HepG2 (cell line): ENCODE measurements at regions not wholly inside any gene's neighbourhood (a gene's known extent, or its start where the extent isn't known, plus 50 kb on each side); places are given as distances from the start of the nearest gene placed in this dataset.

Experiments
- ATRX ChIP-seq: sonication (generic); formaldehyde crosslinking; IDR thresholded peaks from 2 replicates; pipeline ENCODE4 v1.4.0; 2020; ENCODE audit warnings: missing genetic modification reagents, borderline replicate concordance
- CHCHD3 ChIP-seq: sonication (generic); formaldehyde crosslinking; IDR thresholded peaks from 2 replicates; pipeline ENCODE4 v1.8.0; 2022; ENCODE audit warnings: mild to moderate bottlenecking, missing genetic modification reagents, moderate library complexity
- ELF1 ChIP-seq: sonication (generic); formaldehyde crosslinking; IDR thresholded peaks from 2 replicates; pipeline ENCODE4 v1.4.0; 2020; ENCODE audit warnings: missing genetic modification reagents
- HOXA3 ChIP-seq: sonication (generic); formaldehyde crosslinking; IDR thresholded peaks from 2 replicates; pipeline ENCODE4 v1.5.0; 2020; ENCODE audit warnings: missing genetic modification reagents
- KAT7 ChIP-seq: IDR thresholded peaks from 2 replicates; pipeline ENCODE4 v1.6.1; 2018; ENCODE audit warnings: borderline replicate concordance, missing compliant biosample characterization
- MAX ChIP-seq: IDR thresholded peaks from 2 replicates; pipeline ENCODE4 v1.6.1; 2012; ENCODE audit warnings: inconsistent platforms
- PHF20 ChIP-seq: sonication (generic); formaldehyde crosslinking; IDR thresholded peaks from 2 replicates; pipeline ENCODE4 v1.5.0; 2020; ENCODE audit warnings: mild to moderate bottlenecking, missing genetic modification reagents
- PRPF4 ChIP-seq: fragments of 200-400 bp; formaldehyde crosslinking; IDR thresholded peaks from 2 replicates; pipeline ENCODE4 v1.6.1; 2016; ENCODE audit warnings: low read length, low read depth; ENCODE audit not compliant: poor library complexity, severe bottlenecking
- RFXANK ChIP-seq: IDR thresholded peaks from 2 replicates; pipeline ENCODE4 v1.6.1; 2016
- SAFB2 ChIP-seq: sonication (generic); formaldehyde crosslinking; IDR thresholded peaks from 2 replicates; pipeline ENCODE4 v1.5.1; 2020; ENCODE audit warnings: missing genetic modification reagents, low read depth, mild to moderate bottlenecking, borderline replicate concordance
- XRCC5 ChIP-seq: fragments of 200-400 bp; formaldehyde crosslinking; optimal IDR thresholded peaks from 2 replicates; pipeline ENCODE3; 2017; ENCODE audit warnings: mild to moderate bottlenecking, low read length
- ZFP62 ChIP-seq: sonication (generic); formaldehyde crosslinking; IDR thresholded peaks from 2 replicates; pipeline ENCODE4 v1.4.0; 2020; ENCODE audit warnings: missing genetic modification reagents
- ZFP90 ChIP-seq: sonication (generic); formaldehyde crosslinking; IDR thresholded peaks from 2 replicates; pipeline ENCODE4 v1.8.0; 2022; ENCODE audit warnings: missing genetic modification reagents, mild to moderate bottlenecking, inconsistent platforms, borderline replicate concordance
- ZNF18 ChIP-seq: sonication (generic); formaldehyde crosslinking; IDR thresholded peaks from 2 replicates; pipeline ENCODE4 v1.8.0; 2022; ENCODE audit warnings: mild to moderate bottlenecking, missing genetic modification reagents; ENCODE audit not compliant: insufficient replicate concordance
- ZNF430 ChIP-seq: sonication (generic); formaldehyde crosslinking; IDR thresholded peaks from 2 replicates; pipeline ENCODE4 v1.9.0; 2021; ENCODE audit warnings: mild to moderate bottlenecking, missing genetic modification reagents
- ZNF510 ChIP-seq: sonication (generic); formaldehyde crosslinking; IDR thresholded peaks from 2 replicates; pipeline ENCODE4 v1.4.0; 2020; ENCODE audit warnings: low read depth, mild to moderate bottlenecking, missing genetic modification reagents
- ZNF556 ChIP-seq: sonication (generic); formaldehyde crosslinking; IDR thresholded peaks from 2 replicates; pipeline ENCODE4 v1.4.0; 2020; ENCODE audit warnings: mild to moderate bottlenecking, missing genetic modification reagents, borderline replicate concordance
- ZNF562 ChIP-seq: sonication (generic); formaldehyde crosslinking; IDR thresholded peaks from 2 replicates; pipeline ENCODE4 v1.8.0; 2022; ENCODE audit warnings: missing genetic modification reagents, borderline replicate concordance
- ZNF616 ChIP-seq: sonication (generic); formaldehyde crosslinking; IDR thresholded peaks from 2 replicates; pipeline ENCODE4 v1.5.0; 2020; ENCODE audit warnings: low read depth, mild to moderate bottlenecking, missing genetic modification reagents
- ZSCAN21 ChIP-seq: sonication (generic); formaldehyde crosslinking; IDR thresholded peaks from 2 replicates; pipeline ENCODE4 v1.8.0; 2022; ENCODE audit warnings: mild to moderate bottlenecking, missing genetic modification reagents, moderate library complexity, borderline replicate concordance
- TF ChIP-seq, protein P1 (sequence below): sonication (generic); formaldehyde crosslinking; IDR thresholded peaks from 2 replicates; pipeline ENCODE4 v1.8.0; 2022; ENCODE audit warnings: mild to moderate bottlenecking, missing genetic modification reagents, moderate library complexity
- TF ChIP-seq, protein P2 (sequence below): sonication (generic); formaldehyde crosslinking; conservative IDR thresholded peaks from 2 replicates; pipeline ENCODE4 v1.4.0; 2020; ENCODE audit warnings: missing genetic modification reagents
- TF ChIP-seq, protein P3 (sequence below): sonication (generic); formaldehyde crosslinking; IDR thresholded peaks from 2 replicates; pipeline ENCODE4 v1.4.0; 2020; ENCODE audit warnings: missing genetic modification reagents
- TF ChIP-seq, protein P4 (sequence below): sonication (generic); formaldehyde crosslinking; IDR thresholded peaks from 2 replicates; pipeline ENCODE4 v1.8.1; 2023; ENCODE audit warnings: mild to moderate bottlenecking, missing genetic modification reagents
- TF ChIP-seq, protein P5 (sequence below): IDR thresholded peaks from 2 replicates; pipeline ENCODE4 v1.6.1; 2016; ENCODE audit warnings: missing compliant biosample characterization, missing genetic modification reagents, borderline replicate concordance

- no peak for TF ChIP-seq SAFB2 (CRISPR knock-in tag)
- no peak for TF ChIP-seq RFXANK
- TF ChIP-seq, protein P1, sequence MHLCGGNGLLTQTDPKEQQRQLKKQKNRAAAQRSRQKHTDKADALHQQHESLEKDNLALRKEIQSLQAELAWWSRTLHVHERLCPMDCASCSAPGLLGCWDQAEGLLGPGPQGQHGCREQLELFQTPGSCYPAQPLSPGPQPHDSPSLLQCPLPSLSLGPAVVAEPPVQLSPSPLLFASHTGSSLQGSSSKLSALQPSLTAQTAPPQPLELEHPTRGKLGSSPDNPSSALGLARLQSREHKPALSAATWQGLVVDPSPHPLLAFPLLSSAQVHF (CRISPR knock-in tag): no peak
- no peak for TF ChIP-seq ZNF562 (CRISPR knock-in tag)
- TF ChIP-seq, protein P2, sequence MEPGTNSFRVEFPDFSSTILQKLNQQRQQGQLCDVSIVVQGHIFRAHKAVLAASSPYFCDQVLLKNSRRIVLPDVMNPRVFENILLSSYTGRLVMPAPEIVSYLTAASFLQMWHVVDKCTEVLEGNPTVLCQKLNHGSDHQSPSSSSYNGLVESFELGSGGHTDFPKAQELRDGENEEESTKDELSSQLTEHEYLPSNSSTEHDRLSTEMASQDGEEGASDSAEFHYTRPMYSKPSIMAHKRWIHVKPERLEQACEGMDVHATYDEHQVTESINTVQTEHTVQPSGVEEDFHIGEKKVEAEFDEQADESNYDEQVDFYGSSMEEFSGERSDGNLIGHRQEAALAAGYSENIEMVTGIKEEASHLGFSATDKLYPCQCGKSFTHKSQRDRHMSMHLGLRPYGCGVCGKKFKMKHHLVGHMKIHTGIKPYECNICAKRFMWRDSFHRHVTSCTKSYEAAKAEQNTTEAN: no peak
- TF ChIP-seq CHCHD3 (CRISPR knock-in tag): no peak
- TF ChIP-seq HOXA3 (CRISPR knock-in tag): no peak
- TF ChIP-seq ZNF556 (CRISPR knock-in tag): no peak
- no peak for TF ChIP-seq ELF1
- TF ChIP-seq ZNF18 (CRISPR knock-in tag): no peak
- no peak for TF ChIP-seq ZNF616 (CRISPR knock-in tag)
- no peak for TF ChIP-seq PHF20 (CRISPR knock-in tag)
- no peak for TF ChIP-seq ZFP90 (CRISPR knock-in tag)
- TF ChIP-seq, protein P3, sequence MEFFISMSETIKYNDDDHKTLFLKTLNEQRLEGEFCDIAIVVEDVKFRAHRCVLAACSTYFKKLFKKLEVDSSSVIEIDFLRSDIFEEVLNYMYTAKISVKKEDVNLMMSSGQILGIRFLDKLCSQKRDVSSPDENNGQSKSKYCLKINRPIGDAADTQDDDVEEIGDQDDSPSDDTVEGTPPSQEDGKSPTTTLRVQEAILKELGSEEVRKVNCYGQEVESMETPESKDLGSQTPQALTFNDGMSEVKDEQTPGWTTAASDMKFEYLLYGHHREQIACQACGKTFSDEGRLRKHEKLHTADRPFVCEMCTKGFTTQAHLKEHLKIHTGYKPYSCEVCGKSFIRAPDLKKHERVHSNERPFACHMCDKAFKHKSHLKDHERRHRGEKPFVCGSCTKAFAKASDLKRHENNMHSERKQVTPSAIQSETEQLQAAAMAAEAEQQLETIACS: no peak
- TF ChIP-seq, protein P4, sequence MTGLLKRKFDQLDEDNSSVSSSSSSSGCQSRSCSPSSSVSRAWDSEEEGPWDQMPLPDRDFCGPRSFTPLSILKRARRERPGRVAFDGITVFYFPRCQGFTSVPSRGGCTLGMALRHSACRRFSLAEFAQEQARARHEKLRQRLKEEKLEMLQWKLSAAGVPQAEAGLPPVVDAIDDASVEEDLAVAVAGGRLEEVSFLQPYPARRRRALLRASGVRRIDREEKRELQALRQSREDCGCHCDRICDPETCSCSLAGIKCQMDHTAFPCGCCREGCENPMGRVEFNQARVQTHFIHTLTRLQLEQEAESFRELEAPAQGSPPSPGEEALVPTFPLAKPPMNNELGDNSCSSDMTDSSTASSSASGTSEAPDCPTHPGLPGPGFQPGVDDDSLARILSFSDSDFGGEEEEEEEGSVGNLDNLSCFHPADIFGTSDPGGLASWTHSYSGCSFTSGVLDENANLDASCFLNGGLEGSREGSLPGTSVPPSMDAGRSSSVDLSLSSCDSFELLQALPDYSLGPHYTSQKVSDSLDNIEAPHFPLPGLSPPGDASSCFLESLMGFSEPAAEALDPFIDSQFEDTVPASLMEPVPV (CRISPR knock-in tag): no peak
- TF ChIP-seq ZNF510 (CRISPR knock-in tag): no peak
- TF ChIP-seq XRCC5: no peak
- TF ChIP-seq, protein P5, sequence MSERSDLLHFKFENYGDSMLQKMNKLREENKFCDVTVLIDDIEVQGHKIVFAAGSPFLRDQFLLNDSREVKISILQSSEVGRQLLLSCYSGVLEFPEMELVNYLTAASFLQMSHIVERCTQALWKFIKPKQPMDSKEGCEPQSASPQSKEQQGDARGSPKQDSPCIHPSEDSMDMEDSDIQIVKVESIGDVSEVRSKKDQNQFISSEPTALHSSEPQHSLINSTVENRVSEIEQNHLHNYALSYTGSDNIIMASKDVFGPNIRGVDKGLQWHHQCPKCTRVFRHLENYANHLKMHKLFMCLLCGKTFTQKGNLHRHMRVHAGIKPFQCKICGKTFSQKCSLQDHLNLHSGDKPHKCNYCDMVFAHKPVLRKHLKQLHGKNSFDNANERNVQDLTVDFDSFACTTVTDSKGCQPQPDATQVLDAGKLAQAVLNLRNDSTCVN (CRISPR knock-in tag): no peak
- no peak for TF ChIP-seq ZNF430 (CRISPR knock-in tag)
- TF ChIP-seq KAT7: no peak
- TF ChIP-seq ATRX: no peak
- TF ChIP-seq MAX: no peak
- no peak for TF ChIP-seq PRPF4
- TF ChIP-seq ZSCAN21 (CRISPR knock-in tag): no peak
- no peak for TF ChIP-seq ZFP62 (CRISPR knock-in tag)
Measured at GRCh38 chr10:93250010-93250409, 176.3 kb downstream of the CYP26A1 start (continued).
